Endothelial cell of umbilical vein (primary cell): ENCODE measurements at regions not wholly inside any gene's neighbourhood (a gene's known extent, or its start where the extent isn't known, plus 50 kb on each side); places are given as distances from the start of the nearest gene placed in this dataset.

Source experiments
- POLR2A ChIP-seq: IDR thresholded peaks from 2 replicates; pipeline ENCODE4 v1.6.1; 2012; ENCODE audit warnings: low read depth, mild to moderate bottlenecking, control low read depth, low read length
- TF ChIP-seq, protein P1 (sequence below): IDR thresholded peaks from 2 replicates; pipeline ENCODE4 v1.6.1; 2011; ENCODE audit not compliant: insufficient read depth, insufficient read length
- TF ChIP-seq, protein P2 (sequence below), 2 donors: IDR thresholded peaks; 1 replicate in 1 of 2; 2 replicates in 1 of 2; pipeline ENCODE4 v1.5.1; 2011; ENCODE audit warnings: low read length in 2 of 2, mild to moderate bottlenecking in 2 of 2, moderate library complexity in 2 of 2, control low read depth in 1 of 2, inconsistent platforms in 1 of 2, low read depth in 1 of 2; ENCODE audit not compliant: insufficient read depth in 1 of 2; ENCODE audit errors: extremely low read depth in 1 of 2

DNA sequence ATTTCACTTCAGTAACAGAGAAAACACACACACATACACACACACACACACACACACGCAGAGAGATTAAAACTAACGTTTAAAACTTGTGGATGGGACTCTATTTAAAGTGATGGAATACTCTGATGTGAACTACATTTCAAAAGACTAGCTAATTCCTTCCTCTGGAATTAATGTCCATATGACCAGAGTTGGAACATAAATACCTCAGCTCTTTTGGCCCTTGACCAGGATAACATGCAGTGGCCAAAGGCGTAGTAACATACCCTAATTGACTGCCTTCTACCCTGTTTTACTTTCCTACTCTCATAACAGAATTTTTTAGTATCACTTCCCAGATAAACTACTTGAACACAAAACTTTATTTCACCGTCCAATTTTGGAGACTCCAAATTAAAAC is 671.3 kb upstream of the CHAC2 start:
- TF ChIP-seq, protein P1, sequence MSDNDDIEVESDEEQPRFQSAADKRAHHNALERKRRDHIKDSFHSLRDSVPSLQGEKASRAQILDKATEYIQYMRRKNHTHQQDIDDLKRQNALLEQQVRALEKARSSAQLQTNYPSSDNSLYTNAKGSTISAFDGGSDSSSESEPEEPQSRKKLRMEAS = no peak
- TF ChIP-seq, protein P2, sequence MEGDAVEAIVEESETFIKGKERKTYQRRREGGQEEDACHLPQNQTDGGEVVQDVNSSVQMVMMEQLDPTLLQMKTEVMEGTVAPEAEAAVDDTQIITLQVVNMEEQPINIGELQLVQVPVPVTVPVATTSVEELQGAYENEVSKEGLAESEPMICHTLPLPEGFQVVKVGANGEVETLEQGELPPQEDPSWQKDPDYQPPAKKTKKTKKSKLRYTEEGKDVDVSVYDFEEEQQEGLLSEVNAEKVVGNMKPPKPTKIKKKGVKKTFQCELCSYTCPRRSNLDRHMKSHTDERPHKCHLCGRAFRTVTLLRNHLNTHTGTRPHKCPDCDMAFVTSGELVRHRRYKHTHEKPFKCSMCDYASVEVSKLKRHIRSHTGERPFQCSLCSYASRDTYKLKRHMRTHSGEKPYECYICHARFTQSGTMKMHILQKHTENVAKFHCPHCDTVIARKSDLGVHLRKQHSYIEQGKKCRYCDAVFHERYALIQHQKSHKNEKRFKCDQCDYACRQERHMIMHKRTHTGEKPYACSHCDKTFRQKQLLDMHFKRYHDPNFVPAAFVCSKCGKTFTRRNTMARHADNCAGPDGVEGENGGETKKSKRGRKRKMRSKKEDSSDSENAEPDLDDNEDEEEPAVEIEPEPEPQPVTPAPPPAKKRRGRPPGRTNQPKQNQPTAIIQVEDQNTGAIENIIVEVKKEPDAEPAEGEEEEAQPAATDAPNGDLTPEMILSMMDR (IDR thresholded peaks at IDR 0.05; ENCODE audit: extremely low read depth in 1 of 2, insufficient read depth in 1 of 2, low read depth in 1 of 2, low read length in 2 of 2) = no peak
- TF ChIP-seq POLR2A = no peak
